Suprapubic skin (tissue), 4 donors: ENCODE measurements at regions not wholly inside any gene's neighbourhood (a gene's known extent, or its start where the extent isn't known, plus 50 kb on each side); places are given as distances from the start of the nearest gene placed in this dataset.

Experiments
- DNase-seq, 2 donors: peaks; one replicate each; pipeline ENCODE4 v3.0.0-alpha.2; 2019; ENCODE audit warnings: low spot score in 2 of 2
- H3K27ac ChIP-seq: fragments of 200-600 bp; sonication (generic); one replicate; pipeline ENCODE4 v1.5.1; 2019
- H3K27me3 ChIP-seq: fragments of 200-600 bp; sonication (generic); one replicate; pipeline ENCODE4 v1.5.1; 2019
- H3K36me3 ChIP-seq: fragments of 200-600 bp; sonication (generic); one replicate; pipeline ENCODE4 v1.5.1; 2019
- H3K4me1 ChIP-seq: fragments of 200-600 bp; sonication (generic); one replicate; pipeline ENCODE4 v1.5.1; 2019
- H3K4me3 ChIP-seq: fragments of 200-600 bp; sonication (generic); one replicate; pipeline ENCODE4 v1.5.1; 2019; ENCODE audit warnings: mild to moderate bottlenecking
- H3K9me3 ChIP-seq: fragments of 200-600 bp; sonication (generic); one replicate; pipeline ENCODE4 v1.5.1; 2019
- EP300 ChIP-seq: sonication (generic); formaldehyde crosslinking; IDR thresholded peaks from one replicate; pipeline ENCODE4 v1.6.1; 2017; ENCODE audit warnings: antibody characterized with exemption
- POLR2A ChIP-seq, 2 donors: fragments of 450-650 bp; IDR thresholded peaks; one replicate each; pipeline ENCODE4 v1.6.1; 2017; ENCODE audit warnings: antibody characterized with exemption in 2 of 2, mild to moderate bottlenecking in 2 of 2, moderate library complexity in 2 of 2
- POLR2AphosphoS5 ChIP-seq, 3 donors: sonication (generic); formaldehyde crosslinking; IDR thresholded peaks; one replicate each; pipeline ENCODE4 v1.6.1; 2017; ENCODE audit warnings: antibody characterized with exemption in 3 of 3
- WGBS: methylation state at CpG from one replicate; pipeline ENCODE4 v1.1.5; 2018; 5-methylcytosine and 5-hydroxymethylcytosine counted together
- TF ChIP-seq, protein P1 (sequence below), 2 donors: fragments of 200-600 bp in 1 of 2; fragments of 450-650 bp in 1 of 2; sonication (generic) in 1 of 2; IDR thresholded peaks; one replicate each; pipeline ENCODE4 v1.5.1; 2016 to 2019; ENCODE audit warnings: antibody characterized with exemption in 2 of 2, mild to moderate bottlenecking in 1 of 2, moderate library complexity in 1 of 2

DNA sequence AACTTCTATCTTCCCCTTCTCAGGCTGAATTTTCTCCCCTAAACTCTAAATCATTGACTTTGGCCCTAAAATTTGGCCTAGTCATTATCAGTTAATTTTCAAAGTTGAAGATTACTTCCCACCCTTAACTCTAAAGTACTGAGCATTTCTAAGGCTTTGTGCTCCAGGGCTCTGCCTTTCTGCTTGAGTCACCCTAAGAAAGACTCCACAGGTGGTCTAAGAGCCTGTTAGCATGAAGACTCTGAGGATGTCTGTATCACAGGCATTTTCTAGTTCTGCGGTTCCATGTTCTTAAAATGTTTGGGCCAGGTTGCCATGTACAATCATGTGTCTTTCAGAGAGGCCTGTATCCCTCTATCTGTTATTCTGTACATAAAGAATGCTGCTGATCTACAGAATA, 808.1 kb upstream of the MANEA start:
- Histone ChIP-seq H3K27me3 (no peaks in the 10 kb centered on the region), H3K9me3 (no peaks in the 10 kb centered on the region), H3K27ac (no peak overlapping the region), H3K4me1 (no peaks in the 10 kb centered on the region), H3K36me3 (no peaks in the 10 kb centered on the region), H3K4me3 (no peak overlapping the region)
- WGBS: 100% methylated on average over 1 of the region's 1 CpG
- no peak for TF ChIP-seq POLR2AphosphoS5 (IDR thresholded peaks at IDR 0.05)
- TF ChIP-seq POLR2A (IDR thresholded peaks at IDR 0.05): no peak
- TF ChIP-seq, protein P1, sequence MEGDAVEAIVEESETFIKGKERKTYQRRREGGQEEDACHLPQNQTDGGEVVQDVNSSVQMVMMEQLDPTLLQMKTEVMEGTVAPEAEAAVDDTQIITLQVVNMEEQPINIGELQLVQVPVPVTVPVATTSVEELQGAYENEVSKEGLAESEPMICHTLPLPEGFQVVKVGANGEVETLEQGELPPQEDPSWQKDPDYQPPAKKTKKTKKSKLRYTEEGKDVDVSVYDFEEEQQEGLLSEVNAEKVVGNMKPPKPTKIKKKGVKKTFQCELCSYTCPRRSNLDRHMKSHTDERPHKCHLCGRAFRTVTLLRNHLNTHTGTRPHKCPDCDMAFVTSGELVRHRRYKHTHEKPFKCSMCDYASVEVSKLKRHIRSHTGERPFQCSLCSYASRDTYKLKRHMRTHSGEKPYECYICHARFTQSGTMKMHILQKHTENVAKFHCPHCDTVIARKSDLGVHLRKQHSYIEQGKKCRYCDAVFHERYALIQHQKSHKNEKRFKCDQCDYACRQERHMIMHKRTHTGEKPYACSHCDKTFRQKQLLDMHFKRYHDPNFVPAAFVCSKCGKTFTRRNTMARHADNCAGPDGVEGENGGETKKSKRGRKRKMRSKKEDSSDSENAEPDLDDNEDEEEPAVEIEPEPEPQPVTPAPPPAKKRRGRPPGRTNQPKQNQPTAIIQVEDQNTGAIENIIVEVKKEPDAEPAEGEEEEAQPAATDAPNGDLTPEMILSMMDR (IDR thresholded peaks at IDR 0.05): no peak
- no peak for TF ChIP-seq EP300
- no peak for DNase-seq

DNA sequence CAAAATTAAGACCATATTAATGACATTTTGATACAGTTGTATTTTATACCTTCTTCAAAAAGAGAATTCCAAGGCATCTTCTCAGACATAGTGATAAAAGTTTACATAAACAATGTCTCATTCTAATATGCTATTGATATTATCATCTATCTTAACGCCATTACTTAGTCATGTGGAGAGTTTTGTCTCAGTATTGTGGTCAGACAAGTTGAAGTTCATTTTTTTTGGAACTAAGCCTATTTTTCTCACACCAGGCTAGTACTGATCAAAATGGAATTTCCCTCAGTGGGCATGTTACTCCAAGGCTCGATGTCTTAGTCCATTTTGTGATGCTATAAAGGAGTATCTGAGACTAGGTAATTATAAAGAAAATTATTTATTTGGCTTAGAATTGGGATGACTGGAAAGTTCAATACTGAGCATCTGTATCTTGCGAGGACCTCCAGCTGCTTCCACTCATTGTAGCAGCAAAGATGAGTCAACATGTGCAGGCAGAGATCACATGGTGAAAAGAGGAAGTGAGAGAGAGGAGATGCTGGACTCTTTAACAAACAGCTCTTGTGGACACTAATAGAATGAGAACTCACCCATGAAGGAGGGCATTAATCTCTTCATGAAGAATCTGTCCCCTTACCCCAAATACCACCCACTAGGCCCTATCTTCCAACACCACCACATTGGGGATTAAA, 825.5 kb upstream of the MANEA start:
- no peak overlapping the region for H3K4me3 ChIP-seq
- no peaks in the 10 kb centered on the region for H3K36me3 ChIP-seq
- DNase-seq: no peak
- no peaks in the 10 kb centered on the region for H3K27me3 ChIP-seq
- TF ChIP-seq EP300 (no peak), POLR2AphosphoS5 (IDR thresholded peaks at IDR 0.05) (no peak), POLR2A (IDR thresholded peaks at IDR 0.05) (no peak)
- TF ChIP-seq, protein P1 (IDR thresholded peaks at IDR 0.05): no peak
- WGBS: 75% methylated on average over 3 of the region's 3 CpGs
- no peaks in the 10 kb centered on the region for H3K4me1 ChIP-seq
- no peak overlapping the region for H3K27ac ChIP-seq
- peaks cover 3% of the 10 kb centered on the region for H3K9me3 ChIP-seq

DNA sequence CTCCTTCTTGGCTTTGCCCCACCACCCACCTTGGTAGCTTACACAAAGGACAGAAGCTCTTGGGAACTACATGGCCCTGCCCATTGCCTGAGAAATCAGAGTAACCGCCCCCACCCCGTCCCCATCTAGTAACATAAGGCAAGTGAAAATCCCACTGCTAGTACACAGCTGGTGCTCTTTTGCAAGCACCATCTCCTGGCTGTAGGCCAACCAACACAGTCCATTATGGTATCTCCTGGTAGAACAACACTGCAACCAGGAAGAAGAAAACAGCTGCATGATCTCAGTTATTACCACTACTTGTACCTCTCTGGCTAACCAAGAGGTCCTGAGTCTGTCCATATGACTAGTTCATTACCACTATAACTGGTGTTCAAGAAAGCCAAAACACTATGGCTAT, 841.1 kb upstream of the MANEA start:
- 88% methylated on average over 2 of the region's 2 CpGs for WGBS
- Histone ChIP-seq H3K27ac (no peak overlapping the region), H3K9me3 (no peaks in the 10 kb centered on the region), H3K4me3 (no peak overlapping the region), H3K4me1 (no peaks in the 10 kb centered on the region), H3K36me3 (no peaks in the 10 kb centered on the region), H3K27me3 (no peaks in the 10 kb centered on the region)
- TF ChIP-seq, protein P1 (IDR thresholded peaks at IDR 0.05): no peak
- no peak for TF ChIP-seq EP300
- no peak for DNase-seq

DNA sequence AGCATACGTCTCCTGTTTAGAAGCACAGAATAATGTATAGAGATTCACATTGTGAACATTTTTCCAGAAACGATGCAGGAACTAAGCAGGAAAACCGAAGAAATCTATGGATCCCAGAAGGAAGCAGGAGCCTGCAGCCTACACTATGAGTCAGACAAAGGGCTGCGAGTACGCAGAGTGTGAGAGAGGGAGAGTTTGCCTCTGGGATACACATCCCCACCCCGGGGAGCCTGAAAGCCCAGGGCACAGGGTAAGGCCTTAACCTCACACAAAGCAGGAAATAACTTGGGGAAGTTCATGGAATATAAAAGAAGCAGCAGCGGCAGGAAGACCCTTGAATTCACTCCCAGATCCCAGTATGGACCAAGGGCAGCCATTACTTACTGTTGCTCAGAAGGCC, 842.1 kb upstream of the MANEA start:
- Histone ChIP-seq H3K4me1 (no peaks in the 10 kb centered on the region), H3K4me3 (no peak overlapping the region), H3K27ac (no peak overlapping the region), H3K27me3 (no peaks in the 10 kb centered on the region), H3K9me3 (no peaks in the 10 kb centered on the region), H3K36me3 (no peaks in the 10 kb centered on the region)
- TF ChIP-seq POLR2AphosphoS5 (IDR thresholded peaks at IDR 0.05): no peak
- TF ChIP-seq POLR2A (IDR thresholded peaks at IDR 0.05): no peak
- TF ChIP-seq, protein P1 (IDR thresholded peaks at IDR 0.05): no peak
- TF ChIP-seq EP300: no peak
- DNase-seq: no peak
- 78% methylated on average over 7 of the region's 7 CpGs for WGBS

DNA sequence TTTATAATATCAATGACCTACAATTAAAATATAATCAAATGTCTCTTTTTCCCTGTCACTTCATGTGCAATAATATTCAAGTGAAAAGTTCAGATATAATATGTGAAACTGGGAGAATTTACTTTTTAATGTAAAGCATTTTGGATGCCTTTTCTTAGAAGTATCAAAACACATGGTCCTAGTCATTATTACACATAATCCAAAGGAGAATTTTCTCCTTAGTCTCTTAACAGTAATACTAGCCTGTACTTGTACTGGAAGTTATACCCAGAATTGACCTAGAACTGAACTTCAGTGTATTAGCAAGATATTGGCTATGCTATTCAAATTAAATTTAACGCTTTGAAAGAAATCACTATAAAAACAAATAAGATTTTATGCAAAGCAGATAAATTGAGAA, 842.6 kb upstream of the MANEA start:
- Histone ChIP-seq H3K27me3 (no peaks in the 10 kb centered on the region), H3K27ac (no peak overlapping the region), H3K9me3 (no peaks in the 10 kb centered on the region), H3K36me3 (no peaks in the 10 kb centered on the region), H3K4me3 (no peak overlapping the region), H3K4me1 (no peaks in the 10 kb centered on the region)
- TF ChIP-seq, protein P1 (IDR thresholded peaks at IDR 0.05): no peak
- no peak for TF ChIP-seq EP300
- TF ChIP-seq POLR2AphosphoS5 (IDR thresholded peaks at IDR 0.05): no peak
- no peak for TF ChIP-seq POLR2A (IDR thresholded peaks at IDR 0.05)
- WGBS: 56% methylated on average over 1 of the region's 1 CpG
- no peak for DNase-seq
